Astrocyte (in vitro differentiated cells and primary cell): ENCODE measurements at regions not wholly inside any gene's neighbourhood (a gene's known extent, or its start where the extent isn't known, plus 50 kb on each side); places are given as distances from the start of the nearest gene placed in this dataset.

Experiments
- DNase-seq: peaks from one replicate; pipeline ENCODE4 v3.0.0-alpha.2; 2010; ENCODE audit warnings: low read depth
- FAIRE-seq: peaks from 2 replicates; lab custom pipeline; 2011; peaks lifted over from hg19 to GRCh38; lab: Jason Lieb, UNC
- H2AFZ ChIP-seq: 2 replicates; pipeline ENCODE4 v1.6.0; 2012; ENCODE audit warnings: low read depth, low read length, inconsistent platforms
- H3K27ac ChIP-seq: 2 replicates; pipeline ENCODE4 v1.5.1; 2011; ENCODE audit warnings: low read depth, low read length, inconsistent platforms
- H3K27me3 ChIP-seq: 2 replicates; pipeline ENCODE4 v1.6.0; 2011; ENCODE audit warnings: low read length, inconsistent platforms; ENCODE audit not compliant: insufficient read depth
- H3K36me3 ChIP-seq: 2 replicates; pipeline ENCODE4 v1.5.1; 2011; ENCODE audit warnings: low read length, inconsistent platforms; ENCODE audit not compliant: insufficient read depth
- H3K4me1 ChIP-seq: 2 replicates; pipeline ENCODE4 v1.5.1; 2011; ENCODE audit warnings: low read length, inconsistent platforms; ENCODE audit not compliant: insufficient read depth
- H3K4me2 ChIP-seq: 2 replicates; pipeline ENCODE4 v1.6.0; 2012; ENCODE audit warnings: low read length, inconsistent platforms
- H3K4me3 ChIP-seq: 2 replicates; pipeline ENCODE4 v1.5.1; 2011; ENCODE audit warnings: low read depth, mild to moderate bottlenecking, low read length, inconsistent platforms; ENCODE audit not compliant: insufficient read depth
- H3K79me2 ChIP-seq: 2 replicates; pipeline ENCODE4 v1.6.0; 2012; ENCODE audit warnings: mild to moderate bottlenecking, low read length, inconsistent platforms; ENCODE audit not compliant: insufficient read depth
- H3K9ac ChIP-seq: 2 replicates; pipeline ENCODE4 v1.6.0; 2012; ENCODE audit warnings: mild to moderate bottlenecking, low read length, inconsistent platforms
- H3K9me3 ChIP-seq: 2 replicates; pipeline ENCODE4 v1.5.1; 2012; ENCODE audit warnings: low read depth, mild to moderate bottlenecking, low read length, inconsistent platforms; ENCODE audit not compliant: insufficient read depth
- H4K20me1 ChIP-seq: 2 replicates; pipeline ENCODE4 v1.6.0; 2012; ENCODE audit warnings: low read length, inconsistent platforms; ENCODE audit not compliant: insufficient read depth
- H3K27ac Mint-ChIP-seq: one replicate; pipeline ENCODE4 v1.8.0; 2021; ENCODE audit warnings: mild to moderate bottlenecking, mixed read lengths; ENCODE audit not compliant: unreplicated experiment
- H3K27me3 Mint-ChIP-seq: one replicate; pipeline ENCODE4 v1.8.0; 2021; ENCODE audit warnings: low read depth, mixed read lengths; ENCODE audit not compliant: unreplicated experiment
- H3K36me3 Mint-ChIP-seq: one replicate; pipeline ENCODE4 v1.8.0; 2021; ENCODE audit warnings: low read depth, mixed read lengths; ENCODE audit not compliant: unreplicated experiment
- H3K4me1 Mint-ChIP-seq: one replicate; pipeline ENCODE4 v1.8.0; 2021; ENCODE audit warnings: low read depth, mixed read lengths; ENCODE audit not compliant: unreplicated experiment
- H3K4me3 Mint-ChIP-seq: one replicate; pipeline ENCODE4 v1.8.0; 2021; ENCODE audit warnings: mild to moderate bottlenecking, moderate library complexity, mixed read lengths; ENCODE audit not compliant: unreplicated experiment
- H3K9me3 Mint-ChIP-seq: one replicate; pipeline ENCODE4 v1.8.0; 2021; ENCODE audit warnings: mild to moderate bottlenecking, mixed read lengths; ENCODE audit not compliant: unreplicated experiment
- CTCF ChIP-seq: IDR thresholded peaks from 2 replicates; pipeline ENCODE4 v1.5.1; 2011; ENCODE audit warnings: low read depth, mild to moderate bottlenecking, inconsistent platforms, low read length, moderate library complexity; ENCODE audit not compliant: insufficient read depth
- EZH2 ChIP-seq: IDR thresholded peaks from 2 replicates; pipeline ENCODE4 v1.6.1; 2012; ENCODE audit warnings: mild to moderate bottlenecking, low read length, inconsistent platforms; ENCODE audit not compliant: insufficient read depth

GRCh38 chr9:30172206-30172605 is 2212.2 kb upstream of the ACO1 start:
- H3K27ac ChIP-seq = no peak overlapping the region
- H2AFZ ChIP-seq = no peak overlapping the region
- H3K9me3 ChIP-seq = no peaks in the 10 kb centered on the region
- H3K27ac Mint-ChIP-seq = no peak overlapping the region
- H3K9ac ChIP-seq = no peak overlapping the region
- DNase-seq = no peak
- H3K79me2 ChIP-seq = no peaks in the 10 kb centered on the region
- H3K4me3 ChIP-seq = no peak overlapping the region
- H3K27me3 ChIP-seq = no peaks in the 10 kb centered on the region
- H3K27me3 Mint-ChIP-seq = no peaks in the 10 kb centered on the region
- no peaks in the 10 kb centered on the region for H4K20me1 ChIP-seq
- no peak for TF ChIP-seq CTCF
- no peak for TF ChIP-seq EZH2
- no peaks in the 10 kb centered on the region for H3K36me3 ChIP-seq
- FAIRE-seq = no peak
- H3K4me2 ChIP-seq = no peak overlapping the region
- no peaks in the 10 kb centered on the region for H3K36me3 Mint-ChIP-seq
- H3K4me1 ChIP-seq = no peaks in the 10 kb centered on the region
- no peaks in the 10 kb centered on the region for H3K4me1 Mint-ChIP-seq
- no peak overlapping the region for H3K4me3 Mint-ChIP-seq
- peaks cover 2% of the 10 kb centered on the region for H3K9me3 Mint-ChIP-seq

- FAIRE-seq (no peak), DNase-seq (no peak)
- no peaks in the 10 kb centered on the region for H4K20me1 ChIP-seq
- H3K79me2 ChIP-seq = no peaks in the 10 kb centered on the region
- no peaks in the 10 kb centered on the region for H3K27me3 Mint-ChIP-seq
- no peaks in the 10 kb centered on the region for H3K4me1 Mint-ChIP-seq
- H3K9me3 ChIP-seq = no peaks in the 10 kb centered on the region
- no peak overlapping the region for H3K27ac ChIP-seq
- no peak overlapping the region for H3K4me3 Mint-ChIP-seq
- H3K27me3 ChIP-seq = no peaks in the 10 kb centered on the region
- no peak overlapping the region for H3K4me3 ChIP-seq
- no peaks in the 10 kb centered on the region for H3K4me1 ChIP-seq
- no peaks in the 10 kb centered on the region for H3K9me3 Mint-ChIP-seq
- H3K27ac Mint-ChIP-seq = no peak overlapping the region
- H3K36me3 ChIP-seq = no peaks in the 10 kb centered on the region
- no peak overlapping the region for H2AFZ ChIP-seq
- no peaks in the 10 kb centered on the region for H3K36me3 Mint-ChIP-seq
- no peak for TF ChIP-seq CTCF
- no peak for TF ChIP-seq EZH2
- H3K9ac ChIP-seq = no peak overlapping the region
- no peak overlapping the region for H3K4me2 ChIP-seq
Measured at GRCh38 chr9:30178610-30179009, 2205.8 kb upstream of the ACO1 start.

GRCh38 chr9:30193421-30193820 is 2191.0 kb upstream of the ACO1 start:
- Histone ChIP-seq H3K79me2 (no peaks in the 10 kb centered on the region), H2AFZ (no peak overlapping the region), H3K9ac (no peak overlapping the region), H3K4me1 (no peaks in the 10 kb centered on the region), H3K36me3 (no peaks in the 10 kb centered on the region), H3K9me3 (peaks cover 4% of the 10 kb centered on the region), H4K20me1 (no peaks in the 10 kb centered on the region), H3K27me3 (no peaks in the 10 kb centered on the region), H3K4me2 (no peak overlapping the region), H3K27ac (no peak overlapping the region), H3K4me3 (no peak overlapping the region)
- no peak for DNase-seq
- FAIRE-seq = no peak
- no peak overlapping the region for H3K27ac Mint-ChIP-seq
- H3K4me3 Mint-ChIP-seq = no peak overlapping the region
- no peaks in the 10 kb centered on the region for H3K4me1 Mint-ChIP-seq
- peaks cover 10% of the 10 kb centered on the region for H3K9me3 Mint-ChIP-seq
- H3K36me3 Mint-ChIP-seq = no peaks in the 10 kb centered on the region
- TF ChIP-seq EZH2 (no peak), CTCF (no peak)
- H3K27me3 Mint-ChIP-seq = no peaks in the 10 kb centered on the region
